RKO (cell line): ENCODE measurements at regions not wholly inside any gene's neighbourhood (a gene's known extent, or its start where the extent isn't known, plus 50 kb on each side); places are given as distances from the start of the nearest gene placed in this dataset.
"Not testable (repeated sequence)": the region's sequence is repeated elsewhere in the genome, so short reads cannot be mapped to it uniquely, and the experiment has no call there.

ENCODE experiments used
- DNase-seq: peaks from one replicate; pipeline ENCODE4 v3.0.0-alpha.2; 2016; ENCODE audit warnings: low spot score

DNA sequence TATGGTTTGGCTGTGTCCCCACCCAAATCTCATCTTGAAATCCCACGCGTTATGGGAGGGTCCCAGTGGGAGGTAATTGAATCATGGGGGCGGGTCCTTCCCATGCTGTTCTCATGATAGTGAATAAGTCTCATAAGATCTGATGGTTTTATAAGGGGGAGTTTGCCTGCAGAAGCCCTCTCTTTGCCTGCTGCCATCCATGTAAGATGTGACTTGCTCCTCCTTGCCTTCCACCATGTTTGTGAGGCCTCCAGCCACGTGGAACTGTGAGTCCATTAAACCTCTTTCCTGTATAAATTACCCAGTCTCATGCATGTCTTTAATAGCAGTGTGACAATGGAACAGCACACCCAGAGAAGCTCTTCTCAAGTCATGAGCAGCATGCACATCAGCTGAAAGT is 119.1 kb upstream of the CARD11 start:
- not testable (repeated sequence) for DNase-seq

DNA sequence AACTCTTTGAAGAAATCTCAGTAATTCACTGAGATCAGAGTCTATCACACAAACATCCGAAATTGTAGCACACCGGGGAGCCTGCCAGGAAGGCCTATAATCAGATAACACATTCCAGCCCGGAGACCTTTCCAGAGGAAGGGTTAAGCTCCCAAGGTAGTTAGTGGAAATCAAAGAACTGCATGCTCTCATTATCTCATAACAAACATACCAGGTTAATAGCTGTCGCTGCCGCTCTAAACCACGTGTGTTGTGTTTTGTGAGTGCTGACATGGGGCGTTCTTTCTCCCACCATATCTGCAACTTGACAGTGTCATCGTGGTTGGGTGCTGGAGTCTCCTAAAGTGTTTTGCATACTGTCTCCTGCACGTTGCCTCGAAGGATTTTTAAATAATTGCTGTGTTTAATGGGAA is 120.7 kb upstream of the CARD11 start:
- no peak for DNase-seq

DNA sequence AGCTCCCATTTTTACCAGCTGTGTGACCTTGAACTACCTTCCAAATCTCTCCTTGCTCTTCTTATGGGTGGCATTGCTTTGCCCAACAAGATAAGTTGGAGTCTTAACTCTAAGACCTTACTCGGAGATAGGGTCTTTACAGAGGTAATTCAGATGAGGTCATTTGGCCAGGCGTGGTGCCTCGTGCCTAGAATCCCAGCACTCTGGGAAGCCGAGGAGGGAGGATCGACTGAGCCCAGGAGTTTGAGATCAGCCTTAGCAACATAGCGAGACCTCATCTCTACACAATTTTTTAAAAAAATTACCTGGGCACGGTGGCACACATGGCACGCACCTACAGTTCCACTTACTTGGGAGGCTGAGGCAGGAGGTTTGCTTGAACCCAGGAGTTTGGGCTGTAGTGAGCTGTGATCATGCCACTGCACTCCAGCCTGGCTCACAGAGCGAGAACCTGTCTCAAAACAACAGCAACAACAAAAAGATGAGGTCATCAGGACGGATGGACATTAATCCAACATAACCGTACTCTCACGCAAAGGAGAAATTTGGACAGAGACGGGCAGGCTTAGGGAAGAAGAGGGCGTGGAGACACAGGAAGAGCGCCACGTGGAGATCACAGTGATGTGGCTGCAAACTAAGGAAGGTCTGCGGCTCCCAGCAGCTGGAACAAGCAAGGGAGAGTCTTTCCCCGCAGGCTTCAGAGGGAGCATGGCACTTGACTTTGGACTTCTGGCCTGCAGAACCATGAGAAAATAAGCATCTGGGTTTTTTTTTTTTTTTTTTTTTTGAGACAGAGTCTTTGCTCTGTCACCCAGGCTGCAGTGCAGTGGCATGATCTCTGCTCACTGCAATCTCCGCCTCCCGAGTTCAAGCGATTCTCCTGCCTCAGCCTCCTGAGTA is 122.3 kb upstream of the CARD11 start:
- DNase-seq: no peak

GRCh38 chr7:3167551-3167950 is 123.9 kb upstream of the CARD11 start:
- no peak for DNase-seq

- no peak for DNase-seq
Observed at GRCh38 chr7:3168370-3168769, 124.7 kb upstream of the CARD11 start.

DNA sequence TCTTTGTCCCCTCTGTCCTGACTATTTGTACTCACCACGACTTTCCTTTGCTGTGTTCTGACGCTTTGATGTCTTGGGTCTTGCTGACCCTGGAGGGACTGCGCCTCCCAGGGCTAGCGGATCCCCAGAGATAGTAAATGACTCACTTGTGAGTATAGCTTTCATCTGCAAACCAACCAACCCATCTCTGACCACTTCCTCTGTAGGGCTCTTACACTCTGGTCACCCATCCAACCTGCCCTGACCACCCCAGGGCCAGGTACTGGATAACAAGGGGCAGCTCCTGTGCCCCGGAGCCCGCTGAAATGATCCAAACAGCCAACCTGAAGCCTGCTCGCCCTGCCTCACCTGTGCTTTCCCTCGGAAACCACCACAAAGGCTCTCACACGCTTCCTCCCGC is 125.2 kb upstream of the CARD11 start:
- no peak for DNase-seq

- DNase-seq: no peak
Observed at GRCh38 chr7:3172768-3173280, 128.2 kb upstream of the SDK1 start.

- no peak for DNase-seq
Observed at GRCh38 chr7:3174515-3175284, 126.4 kb upstream of the SDK1 start.

- DNase-seq: no peak
Observed at GRCh38 chr7:3175285-3175902, 125.7 kb upstream of the SDK1 start.

- no peak for DNase-seq
Observed at GRCh38 chr7:3176112-3177000, 124.7 kb upstream of the SDK1 start.

- DNase-seq: no peak
Observed at GRCh38 chr7:3177271-3177670, 123.8 kb upstream of the SDK1 start.

- DNase-seq: no peak
Observed at GRCh38 chr7:3179456-3179855, 121.6 kb upstream of the SDK1 start.

DNA sequence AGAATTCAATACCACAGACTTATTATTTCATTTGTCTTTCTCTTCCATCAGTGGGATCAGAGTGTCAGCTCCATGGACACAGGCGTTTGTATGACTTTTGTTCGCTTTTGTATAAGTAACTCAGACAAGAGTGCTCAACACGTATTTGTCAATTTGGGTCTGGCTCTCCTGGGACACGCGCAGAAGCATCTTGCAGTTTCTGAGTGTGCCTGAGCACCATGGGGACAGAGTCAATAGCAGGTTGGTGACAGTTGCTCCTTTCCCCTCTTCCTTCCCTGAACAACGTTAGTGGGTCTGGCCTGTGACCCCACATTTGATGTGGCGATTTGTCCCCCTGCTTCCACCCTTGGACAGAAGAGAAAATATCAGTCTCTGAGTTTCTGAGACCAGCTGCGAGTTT is 120.4 kb upstream of the SDK1 start:
- no peak for DNase-seq

GRCh38 chr7:3182055-3182454 is 119.0 kb upstream of the SDK1 start:
- not testable (repeated sequence) for DNase-seq

- DNase-seq: no peak
Observed at GRCh38 chr7:3187444-3188040, 113.5 kb upstream of the SDK1 start.

DNA sequence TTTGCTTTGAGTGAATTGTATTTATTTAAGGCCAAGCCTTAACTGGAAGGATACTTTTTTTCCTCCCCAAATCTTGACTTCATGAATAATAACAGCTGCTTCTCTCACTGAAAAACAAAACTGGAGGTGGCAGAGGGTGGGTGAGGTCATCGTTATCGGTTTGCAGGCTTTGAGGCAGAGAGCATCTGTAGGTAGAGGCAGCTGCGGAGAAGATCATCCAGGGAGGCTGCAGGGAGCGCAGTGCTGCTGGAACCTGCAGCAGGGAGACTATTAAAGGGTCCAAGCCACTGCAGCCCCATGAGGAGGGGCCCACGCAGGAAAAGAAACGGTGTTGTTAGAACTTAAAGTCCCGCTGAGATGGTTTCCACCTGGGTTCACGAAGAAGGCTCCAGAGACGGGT is 112.1 kb upstream of the SDK1 start:
- no peak for DNase-seq

DNA sequence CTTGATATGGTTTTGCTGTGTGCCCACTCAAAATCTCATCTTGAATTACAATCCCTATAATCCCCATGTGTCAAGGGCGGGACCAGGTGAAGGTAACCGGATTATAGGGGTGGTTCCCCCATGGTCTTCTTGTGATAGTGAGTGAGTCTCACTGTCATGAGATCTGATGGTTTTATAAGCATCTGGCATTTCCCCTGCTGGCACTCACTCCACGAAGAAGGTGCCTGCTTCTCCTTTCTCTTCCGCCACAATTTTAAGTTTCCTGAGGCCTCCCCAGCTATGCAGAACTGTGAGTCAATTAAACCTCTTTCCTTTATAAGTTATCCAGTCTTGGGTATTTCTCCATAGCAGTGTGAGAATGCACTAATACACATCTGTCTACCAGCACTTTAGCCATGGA is 109.5 kb upstream of the SDK1 start:
- no peak for DNase-seq

- no peak for DNase-seq
Observed at GRCh38 chr7:3192669-3193068, 108.4 kb upstream of the SDK1 start.

GRCh38 chr7:3193379-3194120 is 107.5 kb upstream of the SDK1 start:
- DNase-seq: no peak

DNA sequence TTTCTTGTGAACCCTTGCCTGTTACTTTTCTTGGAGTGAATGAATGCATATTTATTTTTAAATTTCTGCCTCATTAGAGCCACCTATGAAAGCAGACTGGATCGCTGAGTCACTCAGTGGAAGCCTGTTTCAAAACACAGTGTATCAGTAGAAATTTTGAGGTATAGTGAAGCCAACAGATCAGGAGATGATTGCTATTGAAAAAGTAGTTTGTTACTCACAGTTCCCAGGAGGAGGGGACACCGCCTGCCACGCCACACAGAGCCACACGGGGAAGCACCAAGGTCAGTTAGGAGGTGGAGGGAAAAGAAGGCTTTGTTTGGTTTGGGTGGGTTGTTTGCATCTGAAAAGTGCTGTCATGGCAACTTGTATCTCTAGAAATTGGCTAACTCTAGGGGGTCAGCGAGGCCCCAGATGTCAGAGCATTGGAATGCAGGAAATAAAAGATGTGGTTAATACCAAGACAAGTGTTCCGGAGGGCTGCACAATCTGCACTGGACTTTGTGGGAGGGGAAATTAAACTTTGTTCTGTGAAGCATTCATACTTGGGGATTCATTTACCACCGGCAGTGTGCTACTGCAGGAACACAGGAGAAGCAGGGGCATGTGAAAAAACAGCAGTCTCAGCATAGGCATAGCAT is 106.4 kb upstream of the SDK1 start:
- no peak for DNase-seq
